IMR-90 (cell line): ENCODE measurements at regions not wholly inside any gene's neighbourhood (a gene's known extent, or its start where the extent isn't known, plus 50 kb on each side); places are given as distances from the start of the nearest gene placed in this dataset.

Source experiments
- RAD21 ChIP-seq: IDR thresholded peaks from 2 replicates; pipeline ENCODE4 v1.6.1; 2012; ENCODE audit warnings: low read length, improper control_type of control experiment
- RFX5 ChIP-seq: IDR thresholded peaks from 2 replicates; pipeline ENCODE4 v1.8.0; 2012; ENCODE audit warnings: low read depth, mild to moderate bottlenecking, low read length, moderate library complexity
- SMC3 ChIP-seq: fragments of 150-350 bp; IDR thresholded peaks from 2 replicates; pipeline ENCODE4 v1.6.1; 2016; ENCODE audit warnings: low read depth, mild to moderate bottlenecking, antibody characterized with exemption, low read length, moderate library complexity
- TF ChIP-seq, protein P1 (sequence below): conservative IDR thresholded peaks from 2 replicates; pipeline ENCODE4 v1.5.1; 2012; ENCODE audit warnings: mild to moderate bottlenecking, low read depth, low read length, improper control_type of control experiment

- TF ChIP-seq RAD21, result no peak
- no peak for TF ChIP-seq SMC3
- TF ChIP-seq, protein P1, sequence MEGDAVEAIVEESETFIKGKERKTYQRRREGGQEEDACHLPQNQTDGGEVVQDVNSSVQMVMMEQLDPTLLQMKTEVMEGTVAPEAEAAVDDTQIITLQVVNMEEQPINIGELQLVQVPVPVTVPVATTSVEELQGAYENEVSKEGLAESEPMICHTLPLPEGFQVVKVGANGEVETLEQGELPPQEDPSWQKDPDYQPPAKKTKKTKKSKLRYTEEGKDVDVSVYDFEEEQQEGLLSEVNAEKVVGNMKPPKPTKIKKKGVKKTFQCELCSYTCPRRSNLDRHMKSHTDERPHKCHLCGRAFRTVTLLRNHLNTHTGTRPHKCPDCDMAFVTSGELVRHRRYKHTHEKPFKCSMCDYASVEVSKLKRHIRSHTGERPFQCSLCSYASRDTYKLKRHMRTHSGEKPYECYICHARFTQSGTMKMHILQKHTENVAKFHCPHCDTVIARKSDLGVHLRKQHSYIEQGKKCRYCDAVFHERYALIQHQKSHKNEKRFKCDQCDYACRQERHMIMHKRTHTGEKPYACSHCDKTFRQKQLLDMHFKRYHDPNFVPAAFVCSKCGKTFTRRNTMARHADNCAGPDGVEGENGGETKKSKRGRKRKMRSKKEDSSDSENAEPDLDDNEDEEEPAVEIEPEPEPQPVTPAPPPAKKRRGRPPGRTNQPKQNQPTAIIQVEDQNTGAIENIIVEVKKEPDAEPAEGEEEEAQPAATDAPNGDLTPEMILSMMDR, result no peak
- no peak for TF ChIP-seq RFX5
Observed at GRCh38 chrX:22542641-22543040, 269.9 kb downstream of the CBLL2 start.
